SK-N-SH treated with all-trans-retinoic acid at 6 μM for 48 hours (cell line): ENCODE measurements at regions not wholly inside any gene's neighbourhood (a gene's known extent, or its start where the extent isn't known, plus 50 kb on each side); places are given as distances from the start of the nearest gene placed in this dataset.

ENCODE experiments used
- ATAC-seq: fragments of 200-7000 bp; cut with Tn5 transposase; 3 replicates; pipeline ENCODE4 v1.9.1; 2020; ENCODE audit warnings: mild to moderate bottlenecking, moderate library complexity
- BACH2 ChIP-seq: fragments of 250-450 bp; sonication (Bioruptor Pico); IDR thresholded peaks from 2 replicates; pipeline ENCODE4 v1.9.0; 2021; ENCODE audit warnings: mild to moderate bottlenecking, borderline replicate concordance
- CSDC2 ChIP-seq: fragments of 250-450 bp; sonication (Bioruptor Pico); IDR thresholded peaks from 2 replicates; pipeline ENCODE4 v1.5.0; 2020; ENCODE audit warnings: mild to moderate bottlenecking, moderate library complexity
- GLIS3 ChIP-seq: fragments of 250-450 bp; sonication (Bioruptor Pico); IDR thresholded peaks from 2 replicates; pipeline ENCODE4 v1.5.0; 2020; ENCODE audit warnings: mild to moderate bottlenecking, moderate library complexity
- ISL1 ChIP-seq: fragments of 250-450 bp; sonication (Bioruptor Pico); IDR thresholded peaks from 2 replicates; pipeline ENCODE4 v2.1.2; 2022; ENCODE audit warnings: mild to moderate bottlenecking, moderate library complexity
- OSR1 ChIP-seq: fragments of 250-450 bp; sonication (Bioruptor Pico); IDR thresholded peaks from 2 replicates; pipeline ENCODE4 v1.8.0; 2022; ENCODE audit warnings: moderate library complexity, mild to moderate bottlenecking, inconsistent platforms
- PPARA ChIP-seq: fragments of 250-450 bp; sonication (Bioruptor Pico); IDR thresholded peaks from 2 replicates; pipeline ENCODE4 v1.5.0; 2020; ENCODE audit warnings: mild to moderate bottlenecking, borderline replicate concordance
- RARB ChIP-seq: fragments of 250-450 bp; sonication (Bioruptor Pico); IDR thresholded peaks from 2 replicates; pipeline ENCODE4 v1.8.0; 2021; ENCODE audit warnings: mild to moderate bottlenecking, moderate library complexity
- TCF4 ChIP-seq: fragments of 250-450 bp; sonication (Bioruptor Pico); IDR thresholded peaks from 2 replicates; pipeline ENCODE4 v1.8.0; 2021; ENCODE audit warnings: mild to moderate bottlenecking, moderate library complexity, borderline replicate concordance
- TOX ChIP-seq: fragments of 250-450 bp; sonication (Bioruptor Pico); IDR thresholded peaks from 2 replicates; pipeline ENCODE4 v1.8.0; 2021; ENCODE audit warnings: mild to moderate bottlenecking, moderate library complexity, borderline replicate concordance
- ZC3H10 ChIP-seq: fragments of 250-450 bp; sonication (Bioruptor Pico); IDR thresholded peaks from 2 replicates; pipeline ENCODE4 v1.5.1; 2021; ENCODE audit warnings: mild to moderate bottlenecking, moderate library complexity
- ZFP3 ChIP-seq: fragments of 250-450 bp; sonication (Bioruptor Pico); IDR thresholded peaks from 2 replicates; pipeline ENCODE4 v1.5.0; 2020; ENCODE audit warnings: mild to moderate bottlenecking, moderate library complexity
- ZFP30 ChIP-seq: fragments of 450-650 bp; formaldehyde crosslinking; IDR thresholded peaks from 2 replicates; pipeline ENCODE4 v1.5.0; 2022; ENCODE audit warnings: mild to moderate bottlenecking, moderate library complexity
- ZNF565 ChIP-seq: fragments of 450-650 bp; formaldehyde crosslinking; conservative IDR thresholded peaks from 2 replicates; pipeline ENCODE4 v1.5.0; 2020; ENCODE audit warnings: low read depth, mild to moderate bottlenecking, moderate library complexity
- ZNF70 ChIP-seq: fragments of 450-650 bp; formaldehyde crosslinking; IDR thresholded peaks from 2 replicates; pipeline ENCODE4 v1.5.0; 2020; ENCODE audit warnings: mild to moderate bottlenecking, moderate library complexity
- ZNF8 ChIP-seq: fragments of 450-650 bp; formaldehyde crosslinking; IDR thresholded peaks from 2 replicates; pipeline ENCODE4 v1.5.0; 2020; ENCODE audit warnings: mild to moderate bottlenecking, moderate library complexity
- TF ChIP-seq, protein P1 (sequence below): fragments of 250-450 bp; sonication (Bioruptor Pico); IDR thresholded peaks from 2 replicates; pipeline ENCODE4 v1.8.0; 2021; ENCODE audit warnings: low read depth, mild to moderate bottlenecking, moderate library complexity, borderline replicate concordance
- TF ChIP-seq, protein P2 (sequence below): fragments of 250-450 bp; sonication (Bioruptor Pico); IDR thresholded peaks from 2 replicates; pipeline ENCODE4 v1.5.1; 2020; ENCODE audit warnings: low read depth, mild to moderate bottlenecking, moderate library complexity
- TF ChIP-seq, protein P3 (sequence below): fragments of 250-450 bp; sonication (Bioruptor Pico); IDR thresholded peaks from 2 replicates; pipeline ENCODE4 v1.5.1; 2021; ENCODE audit warnings: mild to moderate bottlenecking, moderate library complexity
- TF ChIP-seq, protein P4 (sequence below): fragments of 250-450 bp; sonication (Bioruptor Pico); IDR thresholded peaks from 2 replicates; pipeline ENCODE4 v1.8.0; 2020; ENCODE audit warnings: mild to moderate bottlenecking, moderate library complexity, borderline replicate concordance
- TF ChIP-seq, protein P5 (sequence below): fragments of 250-450 bp; sonication (Bioruptor Pico); IDR thresholded peaks from 2 replicates; pipeline ENCODE4 v1.5.0; 2020; ENCODE audit warnings: mild to moderate bottlenecking, moderate library complexity

DNA sequence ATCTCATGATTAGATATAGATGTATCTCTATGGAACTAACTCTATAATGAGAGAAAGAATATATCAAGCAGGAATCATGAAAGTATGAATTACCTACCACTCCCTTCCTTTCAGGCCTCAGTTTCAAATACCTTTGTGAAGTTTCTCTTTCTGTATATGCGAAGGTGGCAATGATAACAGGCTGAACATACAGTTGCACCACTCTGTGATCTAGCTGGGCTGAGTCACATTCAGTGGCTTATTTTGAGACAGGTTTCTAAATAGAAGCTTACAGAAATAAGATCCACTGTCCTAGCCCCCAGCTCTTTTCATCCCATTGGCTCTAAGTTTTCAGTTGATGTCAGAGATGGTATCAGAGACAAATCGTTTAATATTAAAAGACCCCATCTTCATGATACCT is 662.0 kb downstream of the SLITRK1 start:
- TF ChIP-seq, protein P1, sequence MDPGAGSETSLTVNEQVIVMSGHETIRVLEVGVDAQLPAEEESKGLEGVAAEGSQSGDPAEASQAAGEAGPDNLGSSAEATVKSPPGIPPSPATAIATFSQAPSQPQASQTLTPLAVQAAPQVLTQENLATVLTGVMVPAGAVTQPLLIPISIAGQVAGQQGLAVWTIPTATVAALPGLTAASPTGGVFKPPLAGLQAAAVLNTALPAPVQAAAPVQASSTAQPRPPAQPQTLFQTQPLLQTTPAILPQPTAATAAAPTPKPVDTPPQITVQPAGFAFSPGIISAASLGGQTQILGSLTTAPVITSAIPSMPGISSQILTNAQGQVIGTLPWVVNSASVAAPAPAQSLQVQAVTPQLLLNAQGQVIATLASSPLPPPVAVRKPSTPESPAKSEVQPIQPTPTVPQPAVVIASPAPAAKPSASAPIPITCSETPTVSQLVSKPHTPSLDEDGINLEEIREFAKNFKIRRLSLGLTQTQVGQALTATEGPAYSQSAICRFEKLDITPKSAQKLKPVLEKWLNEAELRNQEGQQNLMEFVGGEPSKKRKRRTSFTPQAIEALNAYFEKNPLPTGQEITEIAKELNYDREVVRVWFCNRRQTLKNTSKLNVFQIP (CRISPR knock-in tag) = no peak
- TF ChIP-seq, protein P2, sequence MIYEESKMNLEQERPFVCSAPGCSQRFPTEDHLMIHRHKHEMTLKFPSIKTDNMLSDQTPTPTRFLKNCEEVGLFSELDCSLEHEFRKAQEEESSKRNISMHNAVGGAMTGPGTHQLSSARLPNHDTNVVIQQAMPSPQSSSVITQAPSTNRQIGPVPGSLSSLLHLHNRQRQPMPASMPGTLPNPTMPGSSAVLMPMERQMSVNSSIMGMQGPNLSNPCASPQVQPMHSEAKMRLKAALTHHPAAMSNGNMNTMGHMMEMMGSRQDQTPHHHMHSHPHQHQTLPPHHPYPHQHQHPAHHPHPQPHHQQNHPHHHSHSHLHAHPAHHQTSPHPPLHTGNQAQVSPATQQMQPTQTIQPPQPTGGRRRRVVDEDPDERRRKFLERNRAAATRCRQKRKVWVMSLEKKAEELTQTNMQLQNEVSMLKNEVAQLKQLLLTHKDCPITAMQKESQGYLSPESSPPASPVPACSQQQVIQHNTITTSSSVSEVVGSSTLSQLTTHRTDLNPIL (CRISPR knock-in tag) = no peak
- no peak for TF ChIP-seq ZC3H10 (CRISPR knock-in tag)
- TF ChIP-seq, protein P3, sequence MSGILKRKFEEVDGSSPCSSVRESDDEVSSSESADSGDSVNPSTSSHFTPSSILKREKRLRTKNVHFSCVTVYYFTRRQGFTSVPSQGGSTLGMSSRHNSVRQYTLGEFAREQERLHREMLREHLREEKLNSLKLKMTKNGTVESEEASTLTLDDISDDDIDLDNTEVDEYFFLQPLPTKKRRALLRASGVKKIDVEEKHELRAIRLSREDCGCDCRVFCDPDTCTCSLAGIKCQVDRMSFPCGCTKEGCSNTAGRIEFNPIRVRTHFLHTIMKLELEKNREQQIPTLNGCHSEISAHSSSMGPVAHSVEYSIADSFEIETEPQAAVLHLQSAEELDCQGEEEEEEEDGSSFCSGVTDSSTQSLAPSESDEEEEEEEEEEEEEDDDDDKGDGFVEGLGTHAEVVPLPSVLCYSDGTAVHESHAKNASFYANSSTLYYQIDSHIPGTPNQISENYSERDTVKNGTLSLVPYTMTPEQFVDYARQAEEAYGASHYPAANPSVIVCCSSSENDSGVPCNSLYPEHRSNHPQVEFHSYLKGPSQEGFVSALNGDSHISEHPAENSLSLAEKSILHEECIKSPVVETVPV (CRISPR knock-in tag) = no peak
- no peak for TF ChIP-seq CSDC2 (CRISPR knock-in tag)
- ATAC-seq = no peak

DNA sequence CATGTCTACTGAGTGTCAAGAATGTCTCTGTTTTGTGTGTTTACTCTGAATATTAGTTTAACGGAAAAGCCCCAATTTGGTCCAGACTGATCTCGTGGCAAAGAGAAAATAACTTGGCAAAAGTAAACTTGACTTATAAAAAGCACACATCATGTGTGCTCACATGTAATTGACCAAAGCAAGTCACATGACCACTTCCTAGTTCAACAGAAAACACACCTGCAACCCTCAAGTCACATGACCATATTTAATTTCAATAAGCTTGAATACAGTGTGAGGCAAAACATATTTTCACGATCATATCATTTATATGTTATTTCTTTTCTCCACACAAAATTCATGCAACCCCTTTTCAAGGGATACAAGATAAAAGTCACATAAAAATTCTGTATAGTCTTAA is 662.4 kb downstream of the SLITRK1 start:
- no peak for TF ChIP-seq CSDC2 (CRISPR knock-in tag)
- TF ChIP-seq ZNF70 (CRISPR knock-in tag) = no peak
- TF ChIP-seq, protein P4, sequence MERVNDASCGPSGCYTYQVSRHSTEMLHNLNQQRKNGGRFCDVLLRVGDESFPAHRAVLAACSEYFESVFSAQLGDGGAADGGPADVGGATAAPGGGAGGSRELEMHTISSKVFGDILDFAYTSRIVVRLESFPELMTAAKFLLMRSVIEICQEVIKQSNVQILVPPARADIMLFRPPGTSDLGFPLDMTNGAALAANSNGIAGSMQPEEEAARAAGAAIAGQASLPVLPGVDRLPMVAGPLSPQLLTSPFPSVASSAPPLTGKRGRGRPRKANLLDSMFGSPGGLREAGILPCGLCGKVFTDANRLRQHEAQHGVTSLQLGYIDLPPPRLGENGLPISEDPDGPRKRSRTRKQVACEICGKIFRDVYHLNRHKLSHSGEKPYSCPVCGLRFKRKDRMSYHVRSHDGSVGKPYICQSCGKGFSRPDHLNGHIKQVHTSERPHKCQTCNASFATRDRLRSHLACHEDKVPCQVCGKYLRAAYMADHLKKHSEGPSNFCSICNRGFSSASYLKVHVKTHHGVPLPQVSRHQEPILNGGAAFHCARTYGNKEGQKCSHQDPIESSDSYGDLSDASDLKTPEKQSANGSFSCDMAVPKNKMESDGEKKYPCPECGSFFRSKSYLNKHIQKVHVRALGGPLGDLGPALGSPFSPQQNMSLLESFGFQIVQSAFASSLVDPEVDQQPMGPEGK (CRISPR knock-in tag) = no peak
- no peak for TF ChIP-seq ZFP30
- no peak for ATAC-seq

DNA sequence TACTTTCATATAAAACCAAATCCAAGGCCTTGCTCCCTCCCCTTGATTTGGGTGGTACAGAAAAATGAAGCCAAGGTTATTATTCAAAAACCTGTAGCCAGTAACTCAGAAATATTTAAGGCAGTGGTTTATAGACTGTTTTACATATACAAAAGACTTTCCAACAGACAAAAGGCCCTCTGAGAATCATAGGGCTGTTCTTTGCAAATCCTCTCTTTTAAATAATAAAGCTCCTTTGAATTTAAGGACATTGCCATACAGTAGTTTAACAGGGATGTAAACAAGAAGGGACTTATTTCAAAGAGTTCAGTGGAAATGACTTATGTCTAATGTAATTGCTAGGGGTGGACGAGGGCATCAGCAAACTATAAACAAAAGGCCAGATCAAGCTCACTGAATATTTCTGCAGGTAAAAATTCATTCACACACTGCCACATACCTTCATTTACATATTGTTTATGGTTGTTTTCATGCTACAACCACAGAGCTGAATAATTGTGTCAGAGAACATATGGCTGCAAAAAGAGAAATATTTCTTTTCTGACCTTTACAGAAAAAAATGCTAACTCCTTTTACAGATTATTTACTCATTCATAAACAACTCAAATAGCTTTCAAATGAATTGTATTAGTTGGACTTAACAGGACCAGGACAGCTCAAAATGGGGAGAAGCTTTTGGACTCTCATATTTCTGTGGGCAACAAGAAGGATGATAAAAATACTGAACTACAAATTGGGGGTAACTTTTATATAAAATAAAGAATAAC is 665.6 kb downstream of the SLITRK1 start:
- TF ChIP-seq GLIS3 (no peak), TOX (CRISPR knock-in tag) (no peak), ZFP30 (no peak), ZNF70 (CRISPR knock-in tag) (no peak), OSR1 (CRISPR knock-in tag) (no peak), ZNF8 (CRISPR knock-in tag) (no peak), ZFP3 (CRISPR knock-in tag) (no peak), BACH2 (CRISPR knock-in tag) (no peak)
- TF ChIP-seq, protein P3 (CRISPR knock-in tag) = no peak
- no peak; the same call in 1 of the 3 replicates for ATAC-seq

DNA sequence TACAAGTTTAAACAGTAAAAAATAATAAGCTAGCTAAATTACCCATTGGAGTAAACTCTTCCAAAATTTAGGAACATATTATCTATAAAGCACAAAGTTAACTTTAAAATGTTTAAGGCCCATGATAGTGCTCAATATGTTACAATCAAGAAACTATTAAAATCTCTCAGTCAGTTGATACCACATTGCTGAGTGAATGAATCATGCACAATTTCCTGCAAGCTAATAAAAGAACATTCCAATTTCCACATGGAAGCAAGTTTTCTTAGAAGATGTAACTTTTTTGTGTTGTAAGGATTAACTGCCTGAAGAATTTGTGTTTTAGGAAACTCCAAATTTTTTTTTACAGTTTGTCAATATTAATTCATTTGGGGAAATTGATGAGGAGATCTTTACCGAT is 666.6 kb downstream of the SLITRK1 start:
- TF ChIP-seq TCF4 (CRISPR knock-in tag) = no peak
- TF ChIP-seq CSDC2 (CRISPR knock-in tag) = no peak
- TF ChIP-seq, protein P3 (CRISPR knock-in tag) = no peak
- TF ChIP-seq PPARA (CRISPR knock-in tag) = no peak
- TF ChIP-seq ZNF565 (CRISPR knock-in tag) = no peak
- TF ChIP-seq, protein P5, sequence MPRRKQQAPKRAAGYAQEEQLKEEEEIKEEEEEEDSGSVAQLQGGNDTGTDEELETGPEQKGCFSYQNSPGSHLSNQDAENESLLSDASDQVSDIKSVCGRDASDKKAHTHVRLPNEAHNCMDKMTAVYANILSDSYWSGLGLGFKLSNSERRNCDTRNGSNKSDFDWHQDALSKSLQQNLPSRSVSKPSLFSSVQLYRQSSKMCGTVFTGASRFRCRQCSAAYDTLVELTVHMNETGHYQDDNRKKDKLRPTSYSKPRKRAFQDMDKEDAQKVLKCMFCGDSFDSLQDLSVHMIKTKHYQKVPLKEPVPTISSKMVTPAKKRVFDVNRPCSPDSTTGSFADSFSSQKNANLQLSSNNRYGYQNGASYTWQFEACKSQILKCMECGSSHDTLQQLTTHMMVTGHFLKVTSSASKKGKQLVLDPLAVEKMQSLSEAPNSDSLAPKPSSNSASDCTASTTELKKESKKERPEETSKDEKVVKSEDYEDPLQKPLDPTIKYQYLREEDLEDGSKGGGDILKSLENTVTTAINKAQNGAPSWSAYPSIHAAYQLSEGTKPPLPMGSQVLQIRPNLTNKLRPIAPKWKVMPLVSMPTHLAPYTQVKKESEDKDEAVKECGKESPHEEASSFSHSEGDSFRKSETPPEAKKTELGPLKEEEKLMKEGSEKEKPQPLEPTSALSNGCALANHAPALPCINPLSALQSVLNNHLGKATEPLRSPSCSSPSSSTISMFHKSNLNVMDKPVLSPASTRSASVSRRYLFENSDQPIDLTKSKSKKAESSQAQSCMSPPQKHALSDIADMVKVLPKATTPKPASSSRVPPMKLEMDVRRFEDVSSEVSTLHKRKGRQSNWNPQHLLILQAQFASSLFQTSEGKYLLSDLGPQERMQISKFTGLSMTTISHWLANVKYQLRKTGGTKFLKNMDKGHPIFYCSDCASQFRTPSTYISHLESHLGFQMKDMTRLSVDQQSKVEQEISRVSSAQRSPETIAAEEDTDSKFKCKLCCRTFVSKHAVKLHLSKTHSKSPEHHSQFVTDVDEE = no peak
- TF ChIP-seq GLIS3 = no peak
- no peak for TF ChIP-seq ZNF8 (CRISPR knock-in tag)
- TF ChIP-seq ISL1 (CRISPR knock-in tag) = no peak
- TF ChIP-seq BACH2 (CRISPR knock-in tag) = no peak
- no peak for TF ChIP-seq OSR1 (CRISPR knock-in tag)
- TF ChIP-seq RARB = no peak
- no peak for TF ChIP-seq ZFP3 (CRISPR knock-in tag)
- peak; percentile 89 for ATAC-seq
